Upper lobe of left lung (tissue), 6 donors: ENCODE measurements at regions not wholly inside any gene's neighbourhood (a gene's known extent, or its start where the extent isn't known, plus 50 kb on each side); places are given as distances from the start of the nearest gene placed in this dataset.

Experiments
- ATAC-seq, 2 donors: fragments of 200-7000 bp; cut with Tn5 transposase; one replicate each; pipeline ENCODE4 v1.9.1; 2022; ENCODE audit warnings: mild to moderate bottlenecking in 2 of 2, moderate library complexity in 2 of 2; ENCODE audit not compliant: low FRiP score in 2 of 2
- DNase-seq, 2 donors: peaks; one replicate each; pipeline ENCODE4 v3.0.0-alpha.2; 2019 to 2020
- H3K27ac ChIP-seq, 4 donors: fragments of 200-600 bp; sonication (generic); one replicate each; pipeline ENCODE4 v1.5.1; 2016 to 2019
- H3K27me3 ChIP-seq, 4 donors: fragments of 200-600 bp; sonication (generic); one replicate each; pipeline ENCODE4 v1.5.1; 2017 to 2019
- H3K36me3 ChIP-seq, 4 donors: fragments of 200-600 bp; sonication (generic); one replicate each; pipeline ENCODE4 v1.5.1; 2016 to 2019
- H3K4me1 ChIP-seq, 4 donors: fragments of 200-600 bp; sonication (generic); one replicate each; pipeline ENCODE4 v1.5.1; 2018 to 2019
- H3K4me3 ChIP-seq, 4 donors: fragments of 200-600 bp; sonication (generic); one replicate each; pipeline ENCODE4 v1.5.1; 2017 to 2019; ENCODE audit warnings: mild to moderate bottlenecking in 2 of 4, moderate library complexity in 1 of 4
- H3K9me3 ChIP-seq, 4 donors: fragments of 200-600 bp; sonication (generic); one replicate each; pipeline ENCODE4 v1.5.1; 2018 to 2019
- CTCF ChIP-seq, 6 experiments: fragments of 450-650 bp in 4 of 6; fragments of 200-600 bp in 2 of 6; sonication (generic) in 2 of 6; IDR thresholded peaks; one replicate each; pipeline ENCODE4 v1.5.1; 2016 to 2019; ENCODE audit warnings: antibody characterized with exemption in 6 of 6
- EP300 ChIP-seq, 4 donors: sonication (generic); formaldehyde crosslinking; IDR thresholded peaks; one replicate each; pipeline ENCODE4 v1.5.1; 2017; ENCODE audit warnings: antibody characterized with exemption in 4 of 4, control low read depth in 2 of 4
- POLR2A ChIP-seq, 4 donors: fragments of 450-650 bp; IDR thresholded peaks; one replicate each; pipeline ENCODE4 v1.5.1; 2016 to 2017; ENCODE audit warnings: antibody characterized with exemption in 4 of 4, mild to moderate bottlenecking in 2 of 4
- POLR2AphosphoS5 ChIP-seq, 2 donors: sonication (generic); formaldehyde crosslinking; IDR thresholded peaks; one replicate each; pipeline ENCODE4 v1.5.1; 2017; ENCODE audit warnings: antibody characterized with exemption in 2 of 2
- WGBS, 2 donors: methylation state at CpG; one replicate each; pipeline ENCODE4 v1.1.5; 2017 to 2018; 5-methylcytosine and 5-hydroxymethylcytosine counted together
- donor health status: DM: no; HTN: no; CAD: no; lungs with moderate emphysema.
- donor health status: DM: no; HTN: yes; CAD: no; lungs with severe emphysema.

GRCh38 chrX:145502670-145503069 lies 255.4 kb downstream of the SPANXN1 start:
- Histone ChIP-seq H3K27ac (no peak overlapping the region), H3K9me3 (no peaks in the 10 kb centered on the region), H3K27me3 (no peaks in the 10 kb centered on the region), H3K36me3 (no peaks in the 10 kb centered on the region), H3K4me1 (no peaks in the 10 kb centered on the region), H3K4me3 (no peak overlapping the region)
- no peak for ATAC-seq
- TF ChIP-seq POLR2AphosphoS5 (IDR thresholded peaks at IDR 0.05), result no peak
- TF ChIP-seq CTCF (IDR thresholded peaks at IDR 0.05), result no peak
- TF ChIP-seq POLR2A (IDR thresholded peaks at IDR 0.05), result no peak
- no peak for TF ChIP-seq EP300 (IDR thresholded peaks at IDR 0.05)
- WGBS, 2 donors, result 58 to 89% methylated on average over 4 of the region's 4 CpGs
- DNase-seq, result no peak

- Histone ChIP-seq H3K4me1 (no peaks in the 10 kb centered on the region), H3K27ac (no peak overlapping the region), H3K27me3 (no peaks in the 10 kb centered on the region), H3K4me3 (no peak overlapping the region), H3K36me3 (no peaks in the 10 kb centered on the region), H3K9me3 (peaks cover 0 to 4% (median 0%) of the 10 kb centered on the region in 4 donors)
- ATAC-seq (no peak), DNase-seq (no peak)
- 58 to 79% methylated on average over 5 of the region's 5 CpGs for WGBS, 2 donors
- TF ChIP-seq EP300 (IDR thresholded peaks at IDR 0.05) (no peak), POLR2A (IDR thresholded peaks at IDR 0.05) (no peak), POLR2AphosphoS5 (IDR thresholded peaks at IDR 0.05) (no peak), CTCF (IDR thresholded peaks at IDR 0.05) (no peak)
Observed at GRCh38 chrX:145506214-145506613, 258.9 kb downstream of the SPANXN1 start.

GRCh38 chrX:145524931-145525330 lies 277.6 kb downstream of the SPANXN1 start:
- no peak for DNase-seq
- ATAC-seq, result no peak
- Histone ChIP-seq H3K9me3 (no peaks in the 10 kb centered on the region), H3K27ac (no peak overlapping the region), H3K27me3 (no peaks in the 10 kb centered on the region), H3K36me3 (no peaks in the 10 kb centered on the region), H3K4me3 (no peak overlapping the region), H3K4me1 (no peaks in the 10 kb centered on the region)
- TF ChIP-seq POLR2AphosphoS5 (IDR thresholded peaks at IDR 0.05), result no peak
- TF ChIP-seq EP300 (IDR thresholded peaks at IDR 0.05), result no peak
- no peak for TF ChIP-seq POLR2A (IDR thresholded peaks at IDR 0.05)
- TF ChIP-seq CTCF (IDR thresholded peaks at IDR 0.05), result no peak
- 64 to 82% methylated on average over 2 to 5 of the region's 5 CpGs for WGBS, 2 donors

GRCh38 chrX:145532176-145532780 lies 285.0 kb downstream of the SPANXN1 start:
- TF ChIP-seq POLR2A (IDR thresholded peaks at IDR 0.05) (no peak), POLR2AphosphoS5 (IDR thresholded peaks at IDR 0.05) (no peak), EP300 (IDR thresholded peaks at IDR 0.05) (no peak), CTCF (IDR thresholded peaks at IDR 0.05) (no peak)
- Histone ChIP-seq H3K36me3 (no peaks in the 10 kb centered on the region), H3K27me3 (no peaks in the 10 kb centered on the region), H3K4me1 (no peaks in the 10 kb centered on the region), H3K9me3 (no peaks in the 10 kb centered on the region), H3K27ac (no peak overlapping the region), H3K4me3 (no peak overlapping the region)
- DNase-seq (no peak), ATAC-seq (no peak)
- WGBS, 2 donors, result 33 to 64% methylated on average over 4 of the region's 4 CpGs

- no peaks in the 10 kb centered on the region for H3K4me1 ChIP-seq
- TF ChIP-seq CTCF (IDR thresholded peaks at IDR 0.05) (no peak), EP300 (IDR thresholded peaks at IDR 0.05) (no peak), POLR2A (IDR thresholded peaks at IDR 0.05) (no peak), POLR2AphosphoS5 (IDR thresholded peaks at IDR 0.05) (no peak)
- ATAC-seq, result no peak
- DNase-seq, result no peak
- H3K9me3 ChIP-seq, result no peaks in the 10 kb centered on the region
- H3K27me3 ChIP-seq, result no peaks in the 10 kb centered on the region
- no peak overlapping the region for H3K27ac ChIP-seq
- no peaks in the 10 kb centered on the region for H3K36me3 ChIP-seq
- 85 to 95% methylated on average over 3 of the region's 3 CpGs for WGBS, 2 donors
- no peak overlapping the region for H3K4me3 ChIP-seq
Observed at GRCh38 chrX:145533534-145533933, 284.1 kb upstream of the SLITRK2 start.
